ENCODE measurements at regions not wholly inside any gene's neighbourhood (a gene's known extent, or its start where the extent isn't known, plus 50 kb on each side); places are given as distances from the start of the nearest gene placed in this dataset.
A peak's percentile ranks its signal among the peaks of the same experiment; 100 is the strongest.

DNA sequence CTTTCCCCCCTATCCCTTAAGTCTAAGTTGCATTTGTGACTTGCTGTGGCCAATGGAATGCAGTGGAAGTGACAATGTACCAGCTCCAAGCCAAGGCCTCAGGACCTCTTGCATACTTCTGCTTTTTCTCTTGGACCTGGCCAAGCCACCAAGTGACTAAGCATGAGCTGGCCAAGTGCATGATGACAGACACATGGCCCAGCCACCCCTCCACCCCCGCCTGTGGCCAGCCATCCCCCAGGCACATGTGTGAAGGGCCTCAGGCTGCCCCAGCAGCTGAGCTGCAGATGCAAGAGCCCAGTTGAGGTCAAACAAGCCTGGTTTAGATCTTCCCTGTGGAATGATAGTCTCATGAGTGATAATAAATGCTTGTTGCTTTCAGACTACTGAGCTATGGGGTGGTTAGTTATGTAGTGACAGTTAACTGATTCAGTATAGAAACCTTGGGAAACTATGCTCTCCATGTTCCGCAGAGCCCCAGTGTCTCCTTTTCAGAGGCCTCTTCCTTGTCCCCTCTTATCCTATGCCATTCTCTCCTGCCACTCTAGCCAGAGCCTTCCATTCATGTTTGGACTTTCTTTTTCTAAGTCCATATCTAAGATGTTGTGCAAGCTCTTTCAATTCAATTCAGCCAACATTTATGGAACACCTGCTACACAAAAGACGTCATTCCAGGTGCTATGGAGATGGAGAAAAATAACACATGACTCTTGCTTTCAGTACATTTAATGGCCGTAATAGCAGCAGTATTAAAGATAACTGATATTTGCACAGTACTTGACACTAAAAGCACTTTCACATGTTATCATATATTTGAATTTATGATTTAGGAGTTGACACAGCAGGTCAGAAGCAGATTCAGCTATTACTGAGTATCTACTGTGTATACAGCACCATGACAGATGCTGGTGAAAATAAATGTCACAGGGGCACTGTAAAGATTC, 55.5 kb upstream of the LOXL4 start (continued):
- TF ChIP-seq, protein P1, sequence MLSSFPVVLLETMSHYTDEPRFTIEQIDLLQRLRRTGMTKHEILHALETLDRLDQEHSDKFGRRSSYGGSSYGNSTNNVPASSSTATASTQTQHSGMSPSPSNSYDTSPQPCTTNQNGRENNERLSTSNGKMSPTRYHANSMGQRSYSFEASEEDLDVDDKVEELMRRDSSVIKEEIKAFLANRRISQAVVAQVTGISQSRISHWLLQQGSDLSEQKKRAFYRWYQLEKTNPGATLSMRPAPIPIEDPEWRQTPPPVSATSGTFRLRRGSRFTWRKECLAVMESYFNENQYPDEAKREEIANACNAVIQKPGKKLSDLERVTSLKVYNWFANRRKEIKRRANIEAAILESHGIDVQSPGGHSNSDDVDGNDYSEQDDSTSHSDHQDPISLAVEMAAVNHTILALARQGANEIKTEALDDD (IDR thresholded peaks at IDR 0.05) = peak; percentile 91
- TF ChIP-seq SMAD3 (CRISPR knock-in tag; conservative IDR thresholded peaks at IDR 0.05) = no peak
- TF ChIP-seq, protein P2, sequence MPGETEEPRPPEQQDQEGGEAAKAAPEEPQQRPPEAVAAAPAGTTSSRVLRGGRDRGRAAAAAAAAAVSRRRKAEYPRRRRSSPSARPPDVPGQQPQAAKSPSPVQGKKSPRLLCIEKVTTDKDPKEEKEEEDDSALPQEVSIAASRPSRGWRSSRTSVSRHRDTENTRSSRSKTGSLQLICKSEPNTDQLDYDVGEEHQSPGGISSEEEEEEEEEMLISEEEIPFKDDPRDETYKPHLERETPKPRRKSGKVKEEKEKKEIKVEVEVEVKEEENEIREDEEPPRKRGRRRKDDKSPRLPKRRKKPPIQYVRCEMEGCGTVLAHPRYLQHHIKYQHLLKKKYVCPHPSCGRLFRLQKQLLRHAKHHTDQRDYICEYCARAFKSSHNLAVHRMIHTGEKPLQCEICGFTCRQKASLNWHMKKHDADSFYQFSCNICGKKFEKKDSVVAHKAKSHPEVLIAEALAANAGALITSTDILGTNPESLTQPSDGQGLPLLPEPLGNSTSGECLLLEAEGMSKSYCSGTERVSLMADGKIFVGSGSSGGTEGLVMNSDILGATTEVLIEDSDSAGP (CRISPR knock-in tag; IDR thresholded peaks at IDR 0.05) = no peak
- no peak for TF ChIP-seq NR2F6 (CRISPR knock-in tag; IDR thresholded peaks at IDR 0.05)
- peak; percentile 91 for TF ChIP-seq DPF2 (IDR thresholded peaks at IDR 0.05)
- TF ChIP-seq, protein P3, sequence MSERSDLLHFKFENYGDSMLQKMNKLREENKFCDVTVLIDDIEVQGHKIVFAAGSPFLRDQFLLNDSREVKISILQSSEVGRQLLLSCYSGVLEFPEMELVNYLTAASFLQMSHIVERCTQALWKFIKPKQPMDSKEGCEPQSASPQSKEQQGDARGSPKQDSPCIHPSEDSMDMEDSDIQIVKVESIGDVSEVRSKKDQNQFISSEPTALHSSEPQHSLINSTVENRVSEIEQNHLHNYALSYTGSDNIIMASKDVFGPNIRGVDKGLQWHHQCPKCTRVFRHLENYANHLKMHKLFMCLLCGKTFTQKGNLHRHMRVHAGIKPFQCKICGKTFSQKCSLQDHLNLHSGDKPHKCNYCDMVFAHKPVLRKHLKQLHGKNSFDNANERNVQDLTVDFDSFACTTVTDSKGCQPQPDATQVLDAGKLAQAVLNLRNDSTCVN (CRISPR knock-in tag; IDR thresholded peaks at IDR 0.05) = no peak
- no peak for TF ChIP-seq POLR2AphosphoS2 (IDR thresholded peaks at IDR 0.05; ENCODE audit: low read length)
- TF ChIP-seq, protein P4, sequence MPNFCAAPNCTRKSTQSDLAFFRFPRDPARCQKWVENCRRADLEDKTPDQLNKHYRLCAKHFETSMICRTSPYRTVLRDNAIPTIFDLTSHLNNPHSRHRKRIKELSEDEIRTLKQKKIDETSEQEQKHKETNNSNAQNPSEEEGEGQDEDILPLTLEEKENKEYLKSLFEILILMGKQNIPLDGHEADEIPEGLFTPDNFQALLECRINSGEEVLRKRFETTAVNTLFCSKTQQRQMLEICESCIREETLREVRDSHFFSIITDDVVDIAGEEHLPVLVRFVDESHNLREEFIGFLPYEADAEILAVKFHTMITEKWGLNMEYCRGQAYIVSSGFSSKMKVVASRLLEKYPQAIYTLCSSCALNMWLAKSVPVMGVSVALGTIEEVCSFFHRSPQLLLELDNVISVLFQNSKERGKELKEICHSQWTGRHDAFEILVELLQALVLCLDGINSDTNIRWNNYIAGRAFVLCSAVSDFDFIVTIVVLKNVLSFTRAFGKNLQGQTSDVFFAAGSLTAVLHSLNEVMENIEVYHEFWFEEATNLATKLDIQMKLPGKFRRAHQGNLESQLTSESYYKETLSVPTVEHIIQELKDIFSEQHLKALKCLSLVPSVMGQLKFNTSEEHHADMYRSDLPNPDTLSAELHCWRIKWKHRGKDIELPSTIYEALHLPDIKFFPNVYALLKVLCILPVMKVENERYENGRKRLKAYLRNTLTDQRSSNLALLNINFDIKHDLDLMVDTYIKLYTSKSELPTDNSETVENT (CRISPR knock-in tag; IDR thresholded peaks at IDR 0.05) = no peak
- no peak for TF ChIP-seq STAT5A (IDR thresholded peaks at IDR 0.05; ENCODE audit: borderline replicate concordance, low read length)
- peak; percentile 89 for TF ChIP-seq ARID1B (IDR thresholded peaks at IDR 0.05)
- no peak for TF ChIP-seq SRSF3 (IDR thresholded peaks at IDR 0.05; ENCODE audit: insufficient read depth, low read length)
- peak; percentile 72 for TF ChIP-seq CREM (IDR thresholded peaks at IDR 0.05; ENCODE audit: low read depth)
- no peak for TF ChIP-seq FOXJ3 (CRISPR knock-in tag; IDR thresholded peaks at IDR 0.05)
- TF ChIP-seq ATF7 (IDR thresholded peaks at IDR 0.05) = peak; percentile 46
- peak; percentile 97 for TF ChIP-seq MEIS2 (IDR thresholded peaks at IDR 0.05; ENCODE audit: partially characterized antibody)
- TF ChIP-seq GABPA (tag; conservative IDR thresholded peaks at IDR 0.05; ENCODE audit: low read depth) = no peak
- peak; percentile 85 for TF ChIP-seq MYC (IDR thresholded peaks at IDR 0.05; ENCODE audit: low read depth, low read length)
- no peak for TF ChIP-seq MYC (CRISPR knock-in tag; IDR thresholded peaks at IDR 0.05; ENCODE audit: borderline replicate concordance, low read depth)
- no peak for TF ChIP-seq RBM39 (optimal IDR thresholded peaks at IDR 0.05; ENCODE audit: low read depth, low read length)
- no peak for TF ChIP-seq ZNF217 (CRISPR knock-in tag; IDR thresholded peaks at IDR 0.05)
- peak; percentile 85 for TF ChIP-seq HMGN3 (IDR thresholded peaks at IDR 0.05; ENCODE audit: borderline replicate concordance, extremely low read depth, insufficient read length, low read depth, low read length)
- no peak for TF ChIP-seq BRD4 (IDR thresholded peaks at IDR 0.05)
- 0 out of 2 replicates have a peak, but pooled peaks have one; percentile 38 for TF ChIP-seq RUNX1 (IDR thresholded peaks at IDR 0.05; ENCODE audit: low read depth)
- TF ChIP-seq FOSL1 (tag; conservative IDR thresholded peaks at IDR 0.05) = peak; percentile 99
